HepG2 (cell line): ENCODE measurements at regions not wholly inside any gene's neighbourhood (a gene's known extent, or its start where the extent isn't known, plus 50 kb on each side); places are given as distances from the start of the nearest gene placed in this dataset.

ENCODE experiments used
- ATAC-seq: fragments of 200-7000 bp; cut with Tn5 transposase; 3 replicates; pipeline ENCODE4 v1.9.1; 2020; ENCODE audit warnings: mild to moderate bottlenecking, moderate library complexity
- BruUV-seq: library from RNA; stranded (reverse); fragments of 400-500 nt; replicated peaks from 2 replicates; lab custom pipeline; 2021; lab: Mats Ljungman, UMichigan
- CTCF ChIA-PET: fragments of 300-600 bp; formaldehyde crosslinking; extraction: SDS; loops from one replicate; lab custom pipeline; 2021; ENCODE audit warnings: low total read pairs, inconsistent platforms, low intra/inter-chr PET ratio; lab: Yijun Ruan, JAX
- POLR2A ChIA-PET: fragments of 350-600 bp; sonication (Branson Sonifier 250); formaldehyde crosslinking; loops from one replicate; lab custom pipeline; 2020; ENCODE audit warnings: antibody characterized with exemption, inconsistent platforms; lab: Yijun Ruan, JAX
- DNase-seq: peaks from one replicate; pipeline ENCODE4 v3.0.0-alpha.2; 2015; ENCODE audit warnings: low spot score
- FAIRE-seq: peaks from 3 replicates; lab custom pipeline; 2011; peaks lifted over from hg19 to GRCh38; lab: Jason Lieb, UNC
- H2AFZ ChIP-seq: one replicate; pipeline ENCODE4 v1.6.1; 2011; ENCODE audit warnings: low read length, inconsistent platforms
- H3K27ac ChIP-seq: fragments of 300-600 bp; 3 replicates; pipeline ENCODE4 v1.8.0; 2011; ENCODE audit warnings: mixed run types, mild to moderate bottlenecking, mixed read lengths, low read length, inconsistent platforms; ENCODE audit not compliant: insufficient read depth; ENCODE audit errors: extremely low read length
- H3K27me3 ChIP-seq, 2 experiments: fragments of 200-600 bp in 1 of 2; 2 replicates in 1 of 2; 3 replicates in 1 of 2; pipeline versions ENCODE4 v1.6.0 to v1.8.0; 2011; ENCODE audit warnings: low read length in 2 of 2, mild to moderate bottlenecking in 2 of 2, moderate library complexity in 2 of 2, inconsistent platforms in 1 of 2; ENCODE audit not compliant: insufficient read depth in 2 of 2, control insufficient read depth in 1 of 2
- H3K36me3 ChIP-seq, 2 experiments: fragments of 200-600 bp in 1 of 2; replicated peaks in 1 of 2; 2 replicates in 1 of 2; 3 replicates in 1 of 2; pipeline versions ENCODE4 v1.5.1 to v1.8.0; 2011; ENCODE audit warnings: low read length in 2 of 2, inconsistent platforms in 1 of 2; ENCODE audit not compliant: insufficient read depth in 2 of 2, control insufficient read depth in 1 of 2
- H3K4me1 ChIP-seq: 2 replicates; pipeline ENCODE4 v1.5.1; 2012; ENCODE audit warnings: low read length, inconsistent platforms; ENCODE audit not compliant: insufficient read depth
- H3K4me2 ChIP-seq: 2 replicates; pipeline ENCODE4 v1.6.0; 2011; ENCODE audit warnings: low read depth, low read length, inconsistent platforms
- H3K4me3 ChIP-seq, 3 experiments: fragments of 200-600 bp in 1 of 3; sonication (generic), shearing (Covaris generic) in 1 of 3; replicated peaks in 1 of 3; 2 replicates each; pipeline ENCODE4 v1.5.1; 2011 to 2016; ENCODE audit warnings: low read length in 3 of 3, inconsistent platforms in 2 of 3, low read depth in 2 of 3, mild to moderate bottlenecking in 2 of 3, control low read depth in 1 of 3, mixed read lengths in 1 of 3; ENCODE audit not compliant: insufficient read depth in 1 of 3
- H3K79me2 ChIP-seq: one replicate; pipeline ENCODE4 v1.6.1; 2011; ENCODE audit warnings: low read length, inconsistent platforms; ENCODE audit not compliant: insufficient read depth
- H3K9ac ChIP-seq: 2 replicates; pipeline ENCODE4 v1.6.0; 2011; ENCODE audit warnings: mild to moderate bottlenecking, low read depth, low read length, inconsistent platforms; ENCODE audit not compliant: insufficient read depth
- H3K9me3 ChIP-seq: 2 replicates; pipeline ENCODE4 v1.5.1; 2012; ENCODE audit warnings: mild to moderate bottlenecking, low read length
- H4K20me1 ChIP-seq: 2 replicates; pipeline ENCODE4 v1.6.0; 2011; ENCODE audit warnings: inconsistent platforms, mild to moderate bottlenecking, low read length, moderate library complexity; ENCODE audit not compliant: insufficient read depth
- ARNT2 ChIP-seq: sonication (generic); formaldehyde crosslinking; IDR thresholded peaks from 2 replicates; pipeline ENCODE4 v1.8.0; 2022; ENCODE audit warnings: mild to moderate bottlenecking, low read depth, missing genetic modification reagents, moderate library complexity
- CREB3 ChIP-seq: sonication (generic); formaldehyde crosslinking; IDR thresholded peaks from 2 replicates; pipeline ENCODE4 v1.5.0; 2020; ENCODE audit warnings: missing genetic modification reagents
- E2F5 ChIP-seq: sonication (generic); formaldehyde crosslinking; conservative IDR thresholded peaks from 2 replicates; pipeline ENCODE4 v1.4.0; 2020; ENCODE audit warnings: missing genetic modification reagents
- HDAC6 ChIP-seq: fragments of 200-600 bp; sonication (generic); IDR thresholded peaks from 2 replicates; pipeline ENCODE4 v1.7.0; 2017; ENCODE audit warnings: mild to moderate bottlenecking, antibody characterized with exemption, low read length, low read depth
- MAFF ChIP-seq: IDR thresholded peaks from 2 replicates; pipeline ENCODE4 v1.6.1; 2011; ENCODE audit warnings: low read depth, low read length, improper control_type of control experiment
- MAFK ChIP-seq, 2 experiments: IDR thresholded peaks in 1 of 2; conservative IDR thresholded peaks in 1 of 2; 2 replicates each; pipeline ENCODE4 v1.6.1; 2011; ENCODE audit warnings: improper control_type of control experiment in 2 of 2, low read length in 2 of 2
- PRDM15 ChIP-seq: sonication (generic); formaldehyde crosslinking; IDR thresholded peaks from 2 replicates; pipeline ENCODE4 v1.4.0; 2020; ENCODE audit warnings: missing genetic modification reagents
- SP140L ChIP-seq: sonication (generic); formaldehyde crosslinking; IDR thresholded peaks from 2 replicates; pipeline ENCODE4 v1.4.0; 2020; ENCODE audit warnings: missing genetic modification reagents, borderline replicate concordance
- U2AF1 ChIP-seq: fragments of 200-400 bp; formaldehyde crosslinking; optimal IDR thresholded peaks from 2 replicates; pipeline ENCODE3; 2017; ENCODE audit warnings: mild to moderate bottlenecking, low read depth, low read length
- ZNF24 ChIP-seq: fragments of 450-650 bp; IDR thresholded peaks from 2 replicates; pipeline ENCODE4 v1.6.1; 2017; ENCODE audit warnings: antibody characterized with exemption, mild to moderate bottlenecking
- ZNF891 ChIP-seq: sonication (generic); formaldehyde crosslinking; IDR thresholded peaks from 2 replicates; pipeline ENCODE4 v1.5.0; 2020; ENCODE audit warnings: mild to moderate bottlenecking, missing genetic modification reagents
- WGBS: methylation state at CpG from one replicate; pipeline ENCODE4 v1.1.6; 2017; ENCODE audit warnings: low lambda C conversion rate; 5-methylcytosine and 5-hydroxymethylcytosine counted together
- in situ Hi-C: cut with HindIII; loops from 2 replicates; pipeline ENCODE4 v1.10.0; 2017; ENCODE audit warnings: low pct_unique_long_range_greater_than_20kb; ENCODE audit not compliant: extremely low pct_ligation_motif_present
- intact Hi-C: fragments of 100-400 bp; cut with micrococcal nuclease; formaldehyde crosslinking; loops from one replicate; pipeline ENCODE4 v1.10.0; 2022; ENCODE audit not compliant: unreplicated experiment
- TF ChIP-seq, protein P1 (sequence below): fragments of 450-650 bp; IDR thresholded peaks from 2 replicates; pipeline ENCODE4 v1.6.1; 2016

GRCh38 chr2:209002054-209002453, 421.8 kb upstream of the MAP2 start:
- H3K9ac ChIP-seq = no peak overlapping the region
- intact Hi-C loops (no loop called here), in situ Hi-C loops (no loop called here)
- no peak overlapping the region for H3K4me2 ChIP-seq
- no peaks in the 10 kb centered on the region for H3K27me3 ChIP-seq
- H2AFZ ChIP-seq = no peak overlapping the region
- CTCF ChIA-PET = no interaction called here
- H3K4me1 ChIP-seq = no peaks in the 10 kb centered on the region
- no peaks in the 10 kb centered on the region for H3K79me2 ChIP-seq
- 0% methylated on average over 1 of the region's 1 CpG for WGBS
- no peaks in the 10 kb centered on the region for H4K20me1 ChIP-seq
- TF ChIP-seq ZNF891 (no peak), MAFF (peak; percentile 59), E2F5 (CRISPR knock-in tag) (no peak), MAFK (conservative IDR thresholded peaks at IDR 0.05 in 1 of 2, IDR thresholded peaks at IDR 0.05 in 1 of 2; ENCODE audit: low read length in 2 of 2) (peak; percentile 60 to 77)
- H3K27ac ChIP-seq = no peak overlapping the region
- H3K36me3 ChIP-seq = no peaks in the 10 kb centered on the region
- H3K4me3 ChIP-seq = no peak overlapping the region
- DNase-seq = no peak
- POLR2A ChIA-PET = no interaction called here
- H3K9me3 ChIP-seq = peaks cover 62% of the 10 kb centered on the region
- no peak for ATAC-seq
- FAIRE-seq = no peak
- BruUV-seq = no TSS peak

DNA sequence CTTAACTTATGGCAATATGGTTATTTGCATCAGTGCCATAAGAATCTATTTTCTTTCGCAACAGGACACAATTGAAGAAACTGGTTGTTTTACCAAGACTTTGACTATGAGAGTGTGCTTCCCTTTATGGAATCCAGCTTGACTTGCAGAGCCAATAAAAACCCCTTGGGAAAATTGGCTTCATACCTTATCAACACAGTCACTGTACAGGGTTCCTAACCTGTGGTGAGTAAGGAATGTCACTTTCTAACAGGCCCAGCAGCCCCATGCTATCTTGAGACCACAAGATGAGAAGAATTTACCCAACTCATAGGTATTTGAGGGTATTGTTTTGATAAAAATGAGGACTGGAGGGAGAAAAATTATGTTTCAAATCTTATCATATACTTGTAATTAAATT, 418.5 kb upstream of the MAP2 start:
- ATAC-seq = no peak
- H2AFZ ChIP-seq = no peak overlapping the region
- no peak overlapping the region for H3K9ac ChIP-seq
- no peak overlapping the region for H3K4me3 ChIP-seq
- H3K9me3 ChIP-seq = peaks cover 56% of the 10 kb centered on the region
- intact Hi-C loops = no loop called here
- no peak for FAIRE-seq
- CTCF ChIA-PET = no interaction called here
- no TSS peak for BruUV-seq
- POLR2A ChIA-PET = no interaction called here
- no peaks in the 10 kb centered on the region for H3K36me3 ChIP-seq
- no peaks in the 10 kb centered on the region for H3K27me3 ChIP-seq
- in situ Hi-C loops = no loop called here
- H3K4me2 ChIP-seq = no peak overlapping the region
- WGBS = 11% methylated on average over 1 of the region's 1 CpG
- no peaks in the 10 kb centered on the region for H3K4me1 ChIP-seq
- no peaks in the 10 kb centered on the region for H3K79me2 ChIP-seq
- H3K27ac ChIP-seq = no peak overlapping the region
- H4K20me1 ChIP-seq = no peaks in the 10 kb centered on the region
- DNase-seq = no peak
- TF ChIP-seq ZNF24 (no peak), SP140L (CRISPR knock-in tag) (no peak), CREB3 (CRISPR knock-in tag) (no peak), ARNT2 (CRISPR knock-in tag) (no peak), PRDM15 (CRISPR knock-in tag) (no peak), U2AF1 (no peak), HDAC6 (no peak)
- TF ChIP-seq, protein P1, sequence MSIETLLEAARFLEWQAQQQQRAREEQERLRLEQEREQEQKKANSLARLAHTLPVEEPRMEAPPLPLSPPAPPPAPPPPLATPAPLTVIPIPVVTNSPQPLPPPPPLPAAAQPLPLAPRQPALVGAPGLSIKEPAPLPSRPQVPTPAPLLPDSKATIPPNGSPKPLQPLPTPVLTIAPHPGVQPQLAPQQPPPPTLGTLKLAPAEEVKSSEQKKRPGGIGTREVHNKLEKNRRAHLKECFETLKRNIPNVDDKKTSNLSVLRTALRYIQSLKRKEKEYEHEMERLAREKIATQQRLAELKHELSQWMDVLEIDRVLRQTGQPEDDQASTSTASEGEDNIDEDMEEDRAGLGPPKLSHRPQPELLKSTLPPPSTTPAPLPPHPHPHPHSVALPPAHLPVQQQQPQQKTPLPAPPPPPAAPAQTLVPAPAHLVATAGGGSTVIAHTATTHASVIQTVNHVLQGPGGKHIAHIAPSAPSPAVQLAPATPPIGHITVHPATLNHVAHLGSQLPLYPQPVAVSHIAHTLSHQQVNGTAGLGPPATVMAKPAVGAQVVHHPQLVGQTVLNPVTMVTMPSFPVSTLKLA = no peak
